ENCODE measurements at regions not wholly inside any gene's neighbourhood (a gene's known extent, or its start where the extent isn't known, plus 50 kb on each side); places are given as distances from the start of the nearest gene placed in this dataset.

GRCh38 chr20:52515877-52516276 lies 324.3 kb upstream of the ZFP64 start:
- no peak overlapping the region for H3K4me3 ChIP-seq
- TF ChIP-seq CTCF (IDR thresholded peaks at IDR 0.05), result no peak
- DNase-seq (ENCODE audit: low spot score), result no peak
- no peak overlapping the region for H3K27ac ChIP-seq

GRCh38 chr20:52500157-52500556 lies 308.6 kb upstream of the ZFP64 start:
- no peak for DNase-seq (ENCODE audit: low spot score)
- Histone ChIP-seq H3K27ac (no peak overlapping the region), H3K4me3 (no peak overlapping the region)
- TF ChIP-seq CTCF (IDR thresholded peaks at IDR 0.05), result no peak

- no peak for DNase-seq (ENCODE audit: low spot score)
- H3K4me3 ChIP-seq, result no peak overlapping the region
- TF ChIP-seq CTCF (IDR thresholded peaks at IDR 0.05), result no peak
- H3K27ac ChIP-seq, result no peak overlapping the region
Measured at GRCh38 chr20:52497731-52498130, 306.2 kb upstream of the ZFP64 start.

GRCh38 chr20:52496191-52496590 lies 304.6 kb upstream of the ZFP64 start:
- Histone ChIP-seq H3K4me3 (no peak overlapping the region), H3K27ac (no peak overlapping the region)
- TF ChIP-seq CTCF (IDR thresholded peaks at IDR 0.05), result no peak
- DNase-seq (ENCODE audit: low spot score), result no peak

- no peak overlapping the region for H3K4me3 ChIP-seq
- H3K27ac ChIP-seq, result no peak overlapping the region
- no peak for DNase-seq (ENCODE audit: low spot score)
- no peak for TF ChIP-seq CTCF (IDR thresholded peaks at IDR 0.05)
Measured at GRCh38 chr20:52494244-52494643, 302.7 kb upstream of the ZFP64 start.

GRCh38 chr20:52493171-52493721 lies 301.7 kb upstream of the ZFP64 start:
- Histone ChIP-seq H3K4me3 (peak overlapping the region; percentile 35), H3K27ac (peak overlapping the region in 1 of 2 donors; percentile 5)
- DNase-seq (ENCODE audit: low spot score), result no peak
- TF ChIP-seq CTCF (IDR thresholded peaks at IDR 0.05), result no peak

GRCh38 chr20:52490711-52491430 lies 299.3 kb upstream of the ZFP64 start:
- DNase-seq (ENCODE audit: low spot score), result no peak
- TF ChIP-seq CTCF (IDR thresholded peaks at IDR 0.05), result no peak
- no peak overlapping the region for H3K27ac ChIP-seq
- no peak overlapping the region for H3K4me3 ChIP-seq

Data from coronary artery (tissue), 2 donors.